Astrocyte of the spinal cord (primary cell): ENCODE measurements at regions not wholly inside any gene's neighbourhood (a gene's known extent, or its start where the extent isn't known, plus 50 kb on each side); places are given as distances from the start of the nearest gene placed in this dataset.

Experiments used
- DNase-seq: peaks from one replicate; pipeline ENCODE4 v3.0.0; 2011; ENCODE audit warnings: low read depth, low spot score
- H3K4me3 ChIP-seq: 2 replicates; pipeline ENCODE4 v1.5.1; 2011; ENCODE audit warnings: low read depth, mild to moderate bottlenecking, low read length, moderate library complexity
- CTCF ChIP-seq: IDR thresholded peaks from 2 replicates; pipeline ENCODE4 v1.5.1; 2012; ENCODE audit warnings: low read depth, mild to moderate bottlenecking, low read length, inconsistent platforms
- in situ Hi-C: cut with HindIII; loops from 2 replicates; pipeline ENCODE4 v1.10.0; 2017; ENCODE audit warnings: low sequenced_read_pairs

- no peak for TF ChIP-seq CTCF
- DNase-seq = no peak
- H3K4me3 ChIP-seq = no peak overlapping the region
- in situ Hi-C loops = no loop called here
These were observed 433.3 kb upstream of the TCF4 start for GRCh38 chr18:56021136-56021808.

- TF ChIP-seq CTCF = no peak
- H3K4me3 ChIP-seq = no peak overlapping the region
- DNase-seq = no peak
- in situ Hi-C loops = no loop called here
These were observed 431.9 kb upstream of the TCF4 start for GRCh38 chr18:56019908-56020307.

GRCh38 chr18:56019156-56019555 lies 431.2 kb upstream of the TCF4 start:
- DNase-seq = no peak
- in situ Hi-C loops = no loop called here
- no peak overlapping the region for H3K4me3 ChIP-seq
- TF ChIP-seq CTCF = no peak

GRCh38 chr18:56009411-56009810 lies 421.4 kb upstream of the TCF4 start:
- no peak for TF ChIP-seq CTCF
- H3K4me3 ChIP-seq = no peak overlapping the region
- in situ Hi-C loops = no loop called here
- no peak for DNase-seq

GRCh38 chr18:56003720-56004088 lies 415.7 kb upstream of the TCF4 start:
- peak; percentile 64 for DNase-seq
- in situ Hi-C loops = no loop called here
- no peak overlapping the region for H3K4me3 ChIP-seq
- TF ChIP-seq CTCF = no peak

- in situ Hi-C loops = no loop called here
- TF ChIP-seq CTCF = no peak
- DNase-seq = no peak
- no peak overlapping the region for H3K4me3 ChIP-seq
These were observed 415.2 kb upstream of the TCF4 start for GRCh38 chr18:56003009-56003719.
